Left lung (tissue), 4 donors: ENCODE measurements at regions not wholly inside any gene's neighbourhood (a gene's known extent, or its start where the extent isn't known, plus 50 kb on each side); places are given as distances from the start of the nearest gene placed in this dataset.

Experiments
- ATAC-seq: fragments of 200-7000 bp; cut with Tn5 transposase; one replicate; pipeline ENCODE4 v1.9.1; 2020; ENCODE audit warnings: moderate library complexity
- DNase-seq, 4 donors: peaks; one replicate each; pipeline ENCODE4 v3.0.0-alpha.2; 2013 to 2020
- H3K27ac ChIP-seq, 2 donors: fragments of 200-600 bp; sonication (generic) in 1 of 2; one replicate each; pipeline versions ENCODE4 v1.5.0 to v1.8.0; 2020 to 2021
- H3K27me3 ChIP-seq, 2 donors: fragments of 200-600 bp; sonication (generic) in 1 of 2; one replicate each; pipeline versions ENCODE4 v1.5.0 to v1.8.0; 2020 to 2021
- H3K36me3 ChIP-seq, 2 donors: fragments of 200-600 bp; sonication (generic) in 1 of 2; one replicate each; pipeline versions ENCODE4 v1.5.0 to v1.8.0; 2020 to 2021
- H3K4me1 ChIP-seq, 2 donors: fragments of 200-600 bp; one replicate each; pipeline ENCODE4 v1.8.0; 2021
- H3K4me3 ChIP-seq, 2 donors: fragments of 200-600 bp; sonication (generic) in 1 of 2; one replicate each; pipeline versions ENCODE4 v1.5.0 to v1.8.0; 2020 to 2021; ENCODE audit warnings: mild to moderate bottlenecking in 1 of 2
- H3K9me3 ChIP-seq, 2 donors: fragments of 200-600 bp; sonication (generic) in 1 of 2; one replicate each; pipeline versions ENCODE4 v1.5.0 to v1.8.0; 2020 to 2021
- intact Hi-C, 2 donors: fragments of 100-400 bp; cut with DNase I; formaldehyde crosslinking; loops; one replicate each; pipeline versions ENCODE4 v1.11.2 to v1.14.2; 2022
- TF ChIP-seq, protein P1 (sequence below), 2 donors: fragments of 200-600 bp; sonication (generic) in 1 of 2; IDR thresholded peaks; one replicate each; pipeline versions ENCODE4 v1.5.0 to v1.8.0; 2021; ENCODE audit warnings: antibody characterized with exemption in 2 of 2
- donor health status: DM: no; HTN: yes; CAD: no.
- donor health status: DM: no; HTN: no; CAD: no.

DNA sequence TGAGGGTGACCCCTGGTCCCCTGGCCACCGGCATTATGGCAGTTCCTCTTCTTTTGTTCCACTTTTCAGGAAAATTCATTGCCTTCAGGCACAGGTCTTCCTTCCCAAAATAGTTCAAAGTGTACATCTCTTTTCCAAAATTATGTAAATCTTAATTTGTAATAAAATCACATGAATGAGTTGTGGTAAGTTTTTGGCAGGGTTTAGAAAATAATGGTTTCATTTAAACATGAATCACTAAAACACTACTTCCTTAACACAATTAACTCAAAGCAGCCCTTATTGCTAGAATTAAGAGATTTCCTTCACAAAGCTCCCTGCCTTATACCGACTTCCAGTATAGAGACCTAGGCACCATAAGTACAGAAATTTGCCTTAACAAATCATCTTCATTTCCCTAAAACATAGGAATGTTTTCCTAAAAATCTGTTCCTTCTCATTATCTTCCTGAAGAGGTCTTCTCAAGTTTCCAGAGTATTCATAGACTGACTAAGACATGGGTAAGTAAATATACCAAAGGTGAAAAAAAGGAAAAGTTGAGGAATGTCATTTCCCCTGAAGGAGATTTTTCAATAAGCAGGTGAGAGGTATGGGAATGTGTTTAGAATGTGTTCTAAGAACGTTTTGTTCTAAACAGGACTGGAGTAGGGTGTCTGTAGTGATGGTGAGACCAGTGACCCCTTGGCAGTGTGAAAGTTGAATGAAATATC is 148.2 kb upstream of the CITED2 start:
- H3K27me3 ChIP-seq, result no peaks in the 10 kb centered on the region
- intact Hi-C loops, result no loop called here
- ATAC-seq, result no peak
- no peak for DNase-seq
- no peaks in the 10 kb centered on the region for H3K36me3 ChIP-seq
- H3K27ac ChIP-seq, result no peak overlapping the region
- H3K9me3 ChIP-seq, result no peaks in the 10 kb centered on the region
- TF ChIP-seq, protein P1, sequence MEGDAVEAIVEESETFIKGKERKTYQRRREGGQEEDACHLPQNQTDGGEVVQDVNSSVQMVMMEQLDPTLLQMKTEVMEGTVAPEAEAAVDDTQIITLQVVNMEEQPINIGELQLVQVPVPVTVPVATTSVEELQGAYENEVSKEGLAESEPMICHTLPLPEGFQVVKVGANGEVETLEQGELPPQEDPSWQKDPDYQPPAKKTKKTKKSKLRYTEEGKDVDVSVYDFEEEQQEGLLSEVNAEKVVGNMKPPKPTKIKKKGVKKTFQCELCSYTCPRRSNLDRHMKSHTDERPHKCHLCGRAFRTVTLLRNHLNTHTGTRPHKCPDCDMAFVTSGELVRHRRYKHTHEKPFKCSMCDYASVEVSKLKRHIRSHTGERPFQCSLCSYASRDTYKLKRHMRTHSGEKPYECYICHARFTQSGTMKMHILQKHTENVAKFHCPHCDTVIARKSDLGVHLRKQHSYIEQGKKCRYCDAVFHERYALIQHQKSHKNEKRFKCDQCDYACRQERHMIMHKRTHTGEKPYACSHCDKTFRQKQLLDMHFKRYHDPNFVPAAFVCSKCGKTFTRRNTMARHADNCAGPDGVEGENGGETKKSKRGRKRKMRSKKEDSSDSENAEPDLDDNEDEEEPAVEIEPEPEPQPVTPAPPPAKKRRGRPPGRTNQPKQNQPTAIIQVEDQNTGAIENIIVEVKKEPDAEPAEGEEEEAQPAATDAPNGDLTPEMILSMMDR (IDR thresholded peaks at IDR 0.05), result no peak
- no peak overlapping the region for H3K4me3 ChIP-seq
- peaks cover 0 to 8% of the 10 kb centered on the region in 2 donors for H3K4me1 ChIP-seq

DNA sequence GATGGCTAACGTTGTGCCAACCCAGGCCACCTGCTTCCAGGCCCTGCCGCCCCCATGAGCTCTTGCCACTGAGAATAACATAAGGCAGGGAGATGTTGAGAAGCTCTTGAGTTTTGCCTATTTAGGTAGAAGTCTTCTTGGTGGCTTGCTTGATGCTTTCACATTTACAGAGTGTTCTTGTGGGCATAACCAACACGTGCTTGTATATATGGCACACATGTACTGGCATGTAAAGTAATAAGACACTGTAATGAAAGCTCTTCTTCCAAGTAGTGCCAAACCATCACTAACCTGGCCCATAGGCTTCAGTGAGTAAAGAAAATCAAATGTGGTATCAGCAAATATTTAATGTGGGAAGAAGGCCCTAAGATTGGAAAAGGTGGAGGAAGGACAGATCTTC is 146.9 kb upstream of the CITED2 start:
- H3K4me1 ChIP-seq, result peaks cover 0 to 8% of the 10 kb centered on the region in 2 donors
- no peak for DNase-seq
- intact Hi-C loops, result no loop called here
- no peak overlapping the region for H3K27ac ChIP-seq
- H3K36me3 ChIP-seq, result no peaks in the 10 kb centered on the region
- no peaks in the 10 kb centered on the region for H3K9me3 ChIP-seq
- ATAC-seq, result no peak
- no peaks in the 10 kb centered on the region for H3K27me3 ChIP-seq
- H3K4me3 ChIP-seq, result no peak overlapping the region
- TF ChIP-seq, protein P1 (IDR thresholded peaks at IDR 0.05), result no peak

DNA sequence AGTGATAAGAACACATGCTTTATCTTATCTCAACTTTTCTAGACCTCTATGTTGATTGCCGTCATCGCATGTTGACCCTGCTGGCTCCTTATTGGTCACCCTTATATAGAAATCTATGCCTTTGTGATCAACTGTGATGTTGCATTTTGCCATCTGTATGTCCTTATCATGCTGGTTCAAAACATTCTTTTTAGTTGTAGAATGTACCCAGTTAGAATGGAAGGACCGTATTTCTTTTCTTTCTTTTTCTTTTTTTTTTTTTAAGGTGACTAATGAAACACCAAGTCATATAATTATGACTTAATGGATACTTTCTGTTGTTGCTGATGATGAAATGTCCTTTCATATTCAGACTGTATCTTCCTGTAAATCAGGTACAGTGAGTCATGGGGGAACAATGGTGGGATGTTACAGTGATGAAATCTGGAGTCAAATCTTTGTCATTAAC is 145.9 kb upstream of the CITED2 start:
- Histone ChIP-seq H3K36me3 (no peaks in the 10 kb centered on the region), H3K4me3 (no peak overlapping the region), H3K27me3 (no peaks in the 10 kb centered on the region), H3K4me1 (peaks cover 0 to 8% of the 10 kb centered on the region in 2 donors), H3K27ac (no peak overlapping the region), H3K9me3 (no peaks in the 10 kb centered on the region)
- DNase-seq (no peak), ATAC-seq (no peak)
- intact Hi-C loops, result no loop called here
- TF ChIP-seq, protein P1 (IDR thresholded peaks at IDR 0.05), result no peak

DNA sequence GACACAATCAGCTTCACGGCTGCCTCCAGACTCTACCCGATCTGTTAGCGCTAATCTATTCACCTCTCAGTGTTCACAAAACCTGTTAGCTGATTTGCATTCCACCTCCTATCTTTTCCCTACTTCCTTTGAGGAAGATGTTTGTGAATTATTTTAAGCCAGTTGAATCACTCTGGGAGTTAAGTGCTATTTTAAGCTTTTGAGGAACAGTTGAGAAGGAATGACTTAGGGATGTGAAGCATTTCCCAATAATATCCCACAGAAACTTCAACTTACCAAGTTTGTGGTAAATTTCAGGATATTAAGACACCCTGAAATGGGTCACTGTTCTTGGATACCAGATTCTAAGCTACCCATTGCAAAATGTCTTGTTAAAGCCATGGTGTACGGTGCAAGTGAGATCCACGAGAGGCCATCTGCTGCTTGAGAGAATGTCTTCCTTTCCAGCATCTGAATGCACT is 145.2 kb upstream of the CITED2 start:
- ATAC-seq (peak; percentile 14), DNase-seq (no peak)
- no peaks in the 10 kb centered on the region for H3K36me3 ChIP-seq
- no peaks in the 10 kb centered on the region for H3K9me3 ChIP-seq
- no peak overlapping the region for H3K4me3 ChIP-seq
- TF ChIP-seq, protein P1 (IDR thresholded peaks at IDR 0.05), result no peak
- no peaks in the 10 kb centered on the region for H3K27me3 ChIP-seq
- intact Hi-C loops, result no loop called here
- no peak overlapping the region for H3K27ac ChIP-seq
- H3K4me1 ChIP-seq, result peaks cover 0 to 8% of the 10 kb centered on the region in 2 donors

DNA sequence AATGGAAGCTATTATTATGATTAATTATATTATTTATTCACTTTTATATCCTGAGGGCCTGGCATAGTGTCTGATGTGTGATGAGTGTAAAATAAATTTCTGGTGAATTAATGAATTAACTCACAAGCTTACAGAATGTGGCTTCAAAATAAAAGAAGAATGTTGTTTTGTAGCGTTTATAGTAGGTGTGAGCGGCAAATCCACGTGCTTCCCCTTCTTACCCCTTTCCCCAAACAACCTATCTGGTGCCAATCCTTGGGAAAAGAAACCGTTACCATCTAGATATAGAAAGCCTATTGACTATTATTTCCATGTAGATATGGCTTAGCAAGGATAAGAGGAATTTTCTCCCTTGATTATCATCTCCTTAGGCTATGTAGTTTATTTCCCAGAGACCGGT is 144.6 kb upstream of the CITED2 start:
- Histone ChIP-seq H3K36me3 (no peaks in the 10 kb centered on the region), H3K27me3 (no peaks in the 10 kb centered on the region), H3K4me1 (peaks cover 0 to 8% of the 10 kb centered on the region in 2 donors), H3K9me3 (no peaks in the 10 kb centered on the region), H3K27ac (no peak overlapping the region), H3K4me3 (no peak overlapping the region)
- intact Hi-C loops, result no loop called here
- ATAC-seq (no peak), DNase-seq (no peak)
- TF ChIP-seq, protein P1 (IDR thresholded peaks at IDR 0.05), result no peak
